ENCODE measurements at regions not wholly inside any gene's neighbourhood (a gene's known extent, or its start where the extent isn't known, plus 50 kb on each side); places are given as distances from the start of the nearest gene placed in this dataset.

GRCh38 chr9:87259543-87260518 lies 237.8 kb upstream of the DAPK1 start:
- DNase-seq, result no peak

- no peak for DNase-seq
These were observed 234.4 kb upstream of the DAPK1 start for GRCh38 chr9:87263291-87263690.

DNA sequence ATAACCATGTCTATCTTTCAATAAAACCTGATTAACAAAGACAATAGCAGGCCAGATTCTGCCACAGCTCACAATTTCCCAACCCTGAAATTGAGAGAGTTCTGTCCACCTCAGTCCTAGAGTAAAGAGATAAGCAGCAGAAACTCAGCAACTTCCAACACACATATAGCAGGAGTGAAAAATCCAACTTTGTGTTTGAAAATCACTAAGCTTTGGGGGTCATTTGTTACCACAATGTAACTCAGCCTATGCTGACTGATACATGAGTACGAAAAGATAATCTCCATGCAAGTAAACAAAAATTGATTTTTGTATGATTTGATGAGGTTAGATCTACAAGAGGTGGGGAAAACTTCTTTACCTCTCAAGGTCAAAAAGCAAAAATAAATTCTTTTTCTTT lies 231.0 kb upstream of the DAPK1 start:
- DNase-seq, result no peak

GRCh38 chr9:87267251-87268070 lies 230.2 kb upstream of the DAPK1 start:
- no peak for DNase-seq

- no peak for DNase-seq
These were observed 228.1 kb upstream of the DAPK1 start for GRCh38 chr9:87269296-87270176.

GRCh38 chr9:87270221-87270847 lies 227.3 kb upstream of the DAPK1 start:
- DNase-seq, result no peak

- DNase-seq, result no peak
These were observed 226.8 kb upstream of the DAPK1 start for GRCh38 chr9:87270848-87271234.

DNA sequence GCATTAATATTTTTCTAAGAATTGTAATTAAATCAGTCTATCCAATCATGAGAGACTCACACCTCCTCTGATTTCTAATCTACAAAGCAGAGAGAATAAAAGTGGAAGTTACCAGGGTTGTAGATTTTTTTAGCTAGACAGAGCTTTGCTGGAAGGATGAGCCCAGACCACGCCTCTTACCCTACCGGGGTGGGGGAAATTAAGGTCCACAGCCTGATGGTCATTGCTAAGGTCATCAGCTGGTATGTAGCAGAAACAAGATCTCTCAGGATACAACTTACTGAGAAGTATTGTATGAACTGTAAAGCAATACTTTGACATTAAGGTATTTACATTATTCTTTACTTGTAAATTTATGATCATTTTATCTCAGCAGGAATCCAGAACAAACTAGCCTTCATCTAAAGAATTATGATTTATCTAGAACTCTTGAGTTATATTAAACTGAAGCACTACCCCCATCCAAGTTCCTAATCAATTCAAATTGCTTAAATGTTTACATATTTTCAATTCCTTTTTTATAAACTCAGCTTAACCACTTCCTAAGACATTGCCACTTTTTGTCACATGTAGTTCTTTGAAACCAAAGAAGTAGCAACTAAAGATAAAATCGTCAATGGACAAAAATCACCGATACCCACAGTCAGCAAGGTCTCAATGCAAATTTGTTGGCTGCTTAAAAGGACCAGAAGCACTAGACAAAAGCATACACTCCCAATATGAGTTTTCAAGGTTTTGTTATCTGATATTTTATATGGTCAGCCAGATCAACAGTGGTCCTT lies 225.8 kb upstream of the DAPK1 start:
- DNase-seq, result no peak

DNA sequence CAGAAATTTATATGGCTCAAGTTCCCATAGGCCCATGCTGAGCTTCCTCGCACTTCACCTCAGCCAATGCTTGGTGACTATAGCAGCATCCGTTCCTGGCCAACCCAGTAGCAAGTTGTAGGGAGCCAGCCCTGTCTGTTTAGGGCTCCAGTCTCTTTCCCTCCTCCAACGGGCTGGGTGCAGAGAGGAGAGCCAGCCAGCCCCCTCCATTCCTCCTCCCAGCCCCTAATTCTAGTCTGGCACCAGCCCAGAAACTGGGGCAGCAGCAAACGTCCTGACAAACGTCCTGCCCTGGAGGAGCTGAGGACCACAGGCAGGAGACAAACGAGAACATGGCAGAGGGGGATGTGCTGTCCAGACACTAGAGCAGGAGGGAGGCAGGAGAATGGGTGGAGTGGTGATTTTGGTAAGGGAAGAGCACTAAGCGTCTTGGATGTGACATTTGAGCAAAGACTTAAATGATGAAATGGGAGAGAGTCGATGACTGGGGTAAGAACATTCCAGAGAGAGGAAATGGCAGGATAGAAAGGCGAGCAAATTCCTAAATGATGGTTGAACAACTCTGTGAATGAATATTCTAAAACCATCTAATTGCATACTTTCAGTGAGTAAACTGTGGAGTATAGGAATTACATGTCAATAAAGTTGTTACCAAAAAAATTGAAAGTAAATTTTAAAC lies 222.5 kb upstream of the DAPK1 start:
- no peak for DNase-seq

DNA sequence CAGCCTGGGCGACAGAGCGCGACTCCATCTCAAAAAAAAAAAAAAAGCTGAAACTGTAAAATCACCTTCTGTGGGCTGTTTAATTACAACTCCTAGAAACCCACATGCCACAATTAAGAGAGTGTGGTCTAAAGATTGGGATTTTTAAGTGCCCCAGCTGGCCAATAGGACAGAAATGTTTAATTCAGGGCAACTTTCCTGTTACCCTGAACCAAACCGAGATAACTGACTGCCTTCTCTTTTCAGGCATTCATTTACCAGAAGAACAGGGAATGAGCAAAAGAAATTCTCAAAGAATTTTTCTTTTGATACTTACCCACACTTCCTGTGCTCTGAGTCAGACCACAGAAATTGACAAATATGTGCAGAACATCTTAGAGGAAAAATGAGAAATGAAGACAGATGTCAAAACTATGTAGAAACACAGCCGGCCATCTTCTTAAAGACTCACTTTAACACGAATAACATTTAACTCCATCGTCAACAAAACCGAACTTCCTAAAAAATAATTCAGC lies 221.3 kb upstream of the DAPK1 start:
- DNase-seq, result peak; percentile 1

DNA sequence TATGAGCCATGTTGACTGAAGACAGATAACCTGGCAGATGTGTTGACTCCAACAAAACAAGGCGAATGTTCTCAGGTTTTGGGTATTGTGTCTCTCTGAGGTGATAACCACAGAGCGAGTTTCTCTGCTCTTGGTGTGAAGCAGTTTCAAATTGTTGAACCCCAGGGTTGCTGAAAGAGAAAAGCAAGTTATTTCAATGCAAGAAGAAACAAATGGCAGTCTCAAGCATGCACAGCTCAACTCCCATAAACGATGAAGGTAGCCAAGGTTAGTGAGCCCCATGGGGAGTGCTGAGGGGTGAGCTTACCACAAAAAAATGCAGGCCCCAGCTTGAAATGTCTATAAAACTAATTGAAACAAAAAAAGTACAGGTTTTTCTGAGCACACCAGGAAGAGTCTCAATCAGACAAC lies 220.8 kb upstream of the DAPK1 start:
- DNase-seq, result peak; percentile 15

DNA sequence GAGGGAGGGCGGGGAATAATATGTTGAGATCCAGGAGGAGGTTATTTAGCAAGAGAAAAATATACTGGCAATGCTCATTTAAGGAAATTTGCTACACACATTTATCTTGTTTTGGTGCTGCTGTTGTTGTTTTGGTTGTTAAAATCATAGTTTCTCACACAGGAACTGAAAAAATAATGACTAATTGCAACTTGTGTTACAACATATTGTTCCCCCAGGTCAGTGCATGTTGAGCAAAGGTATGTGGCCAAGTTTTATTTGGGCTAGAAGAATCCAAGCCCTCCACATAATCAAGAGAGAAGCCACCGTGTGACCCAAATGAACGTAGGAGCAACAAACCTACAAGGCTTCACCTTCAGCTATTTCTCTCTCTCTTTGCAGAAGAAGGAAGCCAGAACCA lies 220.3 kb upstream of the DAPK1 start:
- DNase-seq, result no peak

- DNase-seq, result no peak
These were observed 218.5 kb upstream of the DAPK1 start for GRCh38 chr9:87278971-87279733.

- DNase-seq, result no peak
These were observed 217.2 kb upstream of the DAPK1 start for GRCh38 chr9:87280421-87280820.

- no peak for DNase-seq
These were observed 215.1 kb upstream of the DAPK1 start for GRCh38 chr9:87282538-87282937.

GRCh38 chr9:87283585-87283984 lies 214.1 kb upstream of the DAPK1 start:
- DNase-seq, result no peak

GRCh38 chr9:87285183-87285850 lies 212.3 kb upstream of the DAPK1 start:
- DNase-seq, result no peak

DNA sequence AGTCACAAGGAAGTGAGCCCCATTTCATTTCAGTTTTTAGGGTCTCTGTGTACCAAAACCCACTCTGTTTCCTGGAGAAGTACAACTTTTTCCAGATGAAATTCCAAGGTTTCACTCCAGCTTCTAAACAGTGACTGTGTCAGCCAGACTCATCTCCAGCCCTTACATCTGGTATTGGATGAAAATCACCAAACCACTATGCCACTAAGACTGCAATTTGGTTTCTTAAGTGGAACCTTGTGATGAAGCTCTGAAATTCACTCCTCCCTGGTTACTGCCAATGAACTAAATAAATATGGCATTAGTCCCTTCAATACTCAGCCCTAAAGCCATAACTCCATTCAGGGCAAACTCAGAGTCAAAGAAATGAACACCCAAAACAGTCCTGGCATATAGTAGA lies 211.2 kb upstream of the DAPK1 start:
- no peak for DNase-seq

Measured in CD4-positive, alpha-beta T cell treated with Interleukin-10 for 1 hour (primary cell).